Endothelial cell (in vitro differentiated cells): ENCODE measurements at regions not wholly inside any gene's neighbourhood (a gene's known extent, or its start where the extent isn't known, plus 50 kb on each side); places are given as distances from the start of the nearest gene placed in this dataset.

Experiments
- DNase-seq: peaks from one replicate; pipeline ENCODE4 v3.0.0; 2021; ENCODE audit warnings: low spot score
- H3K27ac Mint-ChIP-seq: one replicate; pipeline ENCODE4 v1.8.0; 2021; ENCODE audit warnings: mixed read lengths, inconsistent platforms; ENCODE audit not compliant: unreplicated experiment
- H3K27me3 Mint-ChIP-seq: one replicate; pipeline ENCODE4 v1.8.0; 2021; ENCODE audit warnings: mild to moderate bottlenecking, moderate library complexity, mixed read lengths, inconsistent platforms; ENCODE audit not compliant: unreplicated experiment
- H3K36me3 Mint-ChIP-seq: one replicate; pipeline ENCODE4 v1.8.0; 2021; ENCODE audit warnings: mild to moderate bottlenecking, low read depth, mixed read lengths, inconsistent platforms; ENCODE audit not compliant: unreplicated experiment
- H3K4me1 Mint-ChIP-seq: one replicate; pipeline ENCODE4 v1.8.0; 2021; ENCODE audit warnings: mild to moderate bottlenecking, mixed read lengths, inconsistent platforms; ENCODE audit not compliant: unreplicated experiment
- H3K4me3 Mint-ChIP-seq: one replicate; pipeline ENCODE4 v1.8.0; 2021; ENCODE audit warnings: mild to moderate bottlenecking, mixed read lengths, inconsistent platforms; ENCODE audit not compliant: unreplicated experiment
- H3K9me3 Mint-ChIP-seq: one replicate; pipeline ENCODE4 v1.8.0; 2021; ENCODE audit warnings: mixed read lengths, inconsistent platforms; ENCODE audit not compliant: unreplicated experiment
- TF ChIP-seq, protein P1 (sequence below): fragments of 200-600 bp; sonication (generic); IDR thresholded peaks from one replicate; pipeline ENCODE4 v1.5.0; 2021; ENCODE audit warnings: antibody characterized with exemption; ENCODE audit not compliant: unreplicated experiment

DNA sequence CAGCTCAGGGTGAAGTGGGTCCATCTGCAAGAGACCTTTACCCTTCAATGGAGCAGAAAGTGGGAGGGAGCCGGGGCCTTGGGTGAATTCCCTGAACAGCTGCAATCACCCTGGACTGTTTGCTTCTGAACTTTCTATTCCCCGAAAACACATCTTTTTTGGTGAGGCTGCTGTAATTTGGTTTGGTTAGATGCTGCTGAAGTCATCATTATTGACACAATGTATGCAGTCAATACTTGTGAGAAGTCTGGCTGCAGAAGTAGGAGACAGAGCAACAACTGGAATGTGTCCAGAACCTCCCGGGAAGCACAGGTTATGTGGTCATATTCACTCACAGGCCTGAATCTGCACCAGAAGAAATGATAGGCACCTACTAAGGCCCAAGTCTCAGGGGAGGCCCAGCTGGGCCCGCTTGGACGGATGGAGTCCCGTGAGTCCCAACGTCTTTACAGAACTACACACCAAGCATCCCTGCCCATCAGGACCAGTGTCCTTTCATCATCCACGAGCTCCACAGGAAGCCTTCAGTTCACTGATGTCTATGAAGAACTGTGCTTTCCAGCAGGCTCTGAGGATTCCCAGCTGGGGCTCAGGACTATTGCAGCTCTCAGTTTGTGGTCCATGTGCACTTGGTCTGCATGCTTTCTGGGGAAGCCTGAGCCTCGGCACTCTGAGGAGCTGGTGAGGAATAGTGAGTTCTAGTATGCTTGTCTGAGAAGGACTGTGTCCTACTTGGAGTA lies 177.6 kb downstream of the THBS2 start:
- DNase-seq, result no peak
- Mint-ChIP-seq H3K9me3 (no peaks in the 10 kb centered on the region), H3K4me3 (no peak overlapping the region), H3K4me1 (no peaks in the 10 kb centered on the region), H3K27ac (no peak overlapping the region), H3K36me3 (no peaks in the 10 kb centered on the region), H3K27me3 (peaks cover 3% of the 10 kb centered on the region)
- TF ChIP-seq, protein P1, sequence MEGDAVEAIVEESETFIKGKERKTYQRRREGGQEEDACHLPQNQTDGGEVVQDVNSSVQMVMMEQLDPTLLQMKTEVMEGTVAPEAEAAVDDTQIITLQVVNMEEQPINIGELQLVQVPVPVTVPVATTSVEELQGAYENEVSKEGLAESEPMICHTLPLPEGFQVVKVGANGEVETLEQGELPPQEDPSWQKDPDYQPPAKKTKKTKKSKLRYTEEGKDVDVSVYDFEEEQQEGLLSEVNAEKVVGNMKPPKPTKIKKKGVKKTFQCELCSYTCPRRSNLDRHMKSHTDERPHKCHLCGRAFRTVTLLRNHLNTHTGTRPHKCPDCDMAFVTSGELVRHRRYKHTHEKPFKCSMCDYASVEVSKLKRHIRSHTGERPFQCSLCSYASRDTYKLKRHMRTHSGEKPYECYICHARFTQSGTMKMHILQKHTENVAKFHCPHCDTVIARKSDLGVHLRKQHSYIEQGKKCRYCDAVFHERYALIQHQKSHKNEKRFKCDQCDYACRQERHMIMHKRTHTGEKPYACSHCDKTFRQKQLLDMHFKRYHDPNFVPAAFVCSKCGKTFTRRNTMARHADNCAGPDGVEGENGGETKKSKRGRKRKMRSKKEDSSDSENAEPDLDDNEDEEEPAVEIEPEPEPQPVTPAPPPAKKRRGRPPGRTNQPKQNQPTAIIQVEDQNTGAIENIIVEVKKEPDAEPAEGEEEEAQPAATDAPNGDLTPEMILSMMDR, result no peak

DNA sequence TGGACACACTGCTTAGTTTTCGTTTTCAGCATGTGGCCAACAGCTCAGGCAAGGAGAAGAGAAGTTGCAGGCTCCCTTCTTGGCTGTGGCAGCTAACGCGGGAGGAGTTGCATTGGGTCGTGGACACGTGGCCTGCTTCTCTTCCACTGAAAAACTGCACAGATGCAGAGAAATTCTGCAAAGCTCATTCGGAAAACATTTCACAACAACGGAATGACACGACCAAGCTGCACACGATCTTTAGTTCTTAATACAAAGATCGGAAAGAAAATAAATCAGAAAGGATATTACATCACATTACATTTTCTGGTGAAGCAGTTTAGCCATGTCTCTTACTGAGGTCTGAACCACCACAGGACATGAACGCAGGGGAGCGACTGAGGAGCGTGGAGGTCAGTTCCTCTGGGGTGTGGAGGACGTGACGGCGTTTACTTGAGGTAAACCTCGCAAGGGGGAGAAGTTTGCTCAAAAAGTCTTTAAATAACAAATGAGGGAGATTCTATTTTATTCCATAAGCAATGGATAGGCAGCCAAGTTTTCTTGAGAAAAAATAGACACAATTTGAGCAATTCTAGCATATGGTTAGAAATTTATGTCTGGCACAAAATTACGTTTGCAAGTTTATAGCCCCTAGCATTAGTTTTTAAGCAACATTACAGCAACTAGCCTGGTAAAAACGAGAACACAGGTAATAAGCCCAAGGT lies 178.3 kb downstream of the THBS2 start:
- H3K4me1 Mint-ChIP-seq, result no peaks in the 10 kb centered on the region
- no peaks in the 10 kb centered on the region for H3K36me3 Mint-ChIP-seq
- DNase-seq, result no peak
- H3K9me3 Mint-ChIP-seq, result no peaks in the 10 kb centered on the region
- TF ChIP-seq, protein P1, result no peak
- no peak overlapping the region for H3K27ac Mint-ChIP-seq
- peaks cover 3% of the 10 kb centered on the region for H3K27me3 Mint-ChIP-seq
- no peak overlapping the region for H3K4me3 Mint-ChIP-seq

DNA sequence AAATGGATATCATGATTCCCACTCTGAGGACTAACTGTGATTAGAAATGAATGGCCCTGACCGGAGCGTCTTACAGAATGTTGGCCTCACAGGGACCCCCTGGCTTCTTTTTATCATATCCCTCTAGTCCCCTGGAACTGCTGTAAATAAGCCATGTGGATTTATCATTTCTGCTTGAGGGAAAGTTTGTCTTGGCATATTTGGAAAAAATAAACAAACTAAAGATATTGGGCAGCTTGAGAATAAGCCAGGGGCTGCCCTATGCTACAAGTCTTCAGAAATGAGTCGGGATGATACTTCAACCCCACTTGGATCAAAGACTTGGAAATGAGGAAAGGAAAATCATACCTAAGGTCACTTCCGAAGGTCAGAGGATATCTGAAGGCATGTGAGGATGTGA lies 179.1 kb downstream of the THBS2 start:
- no peak overlapping the region for H3K4me3 Mint-ChIP-seq
- no peak overlapping the region for H3K27ac Mint-ChIP-seq
- TF ChIP-seq, protein P1, result no peak

DNA sequence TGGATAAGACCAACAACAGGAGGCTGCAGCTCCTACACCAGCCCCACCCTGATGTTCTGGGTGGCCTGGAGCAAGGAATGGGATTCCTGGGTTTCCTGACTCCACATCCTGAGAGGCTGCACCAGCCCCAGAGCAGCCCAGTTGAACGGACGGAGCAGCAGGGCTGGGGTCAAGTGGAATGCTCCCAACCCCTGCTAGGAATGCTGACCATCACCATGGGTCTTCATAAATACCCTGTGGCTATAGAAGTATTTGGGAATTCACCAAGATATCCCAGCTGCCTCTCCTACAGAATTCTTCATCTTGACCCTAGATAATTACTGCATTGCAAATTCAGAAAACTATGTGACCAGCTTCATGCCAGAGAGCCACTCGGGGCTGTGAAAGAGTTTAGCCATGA lies 180.3 kb downstream of the THBS2 start:
- Mint-ChIP-seq H3K36me3 (no peaks in the 10 kb centered on the region), H3K4me1 (no peaks in the 10 kb centered on the region), H3K27ac (no peak overlapping the region), H3K9me3 (no peaks in the 10 kb centered on the region), H3K4me3 (no peak overlapping the region), H3K27me3 (peaks cover 3% of the 10 kb centered on the region)
- TF ChIP-seq, protein P1, result no peak
- no peak for DNase-seq

More for the DNA sequence above, 179.1 kb downstream of the THBS2 start:
- no peaks in the 10 kb centered on the region for H3K9me3 Mint-ChIP-seq
- H3K4me1 Mint-ChIP-seq, result no peaks in the 10 kb centered on the region
- H3K36me3 Mint-ChIP-seq, result no peaks in the 10 kb centered on the region
- H3K27me3 Mint-ChIP-seq, result peaks cover 3% of the 10 kb centered on the region
- no peak for DNase-seq
